ENCODE measurements at regions not wholly inside any gene's neighbourhood (a gene's known extent, or its start where the extent isn't known, plus 50 kb on each side); places are given as distances from the start of the nearest gene placed in this dataset.
A peak's percentile ranks its signal among the peaks of the same experiment; 100 is the strongest.
"Not testable (repeated sequence)": the region's sequence is repeated elsewhere in the genome, so short reads cannot be mapped to it uniquely, and the experiment has no call there.

DNA sequence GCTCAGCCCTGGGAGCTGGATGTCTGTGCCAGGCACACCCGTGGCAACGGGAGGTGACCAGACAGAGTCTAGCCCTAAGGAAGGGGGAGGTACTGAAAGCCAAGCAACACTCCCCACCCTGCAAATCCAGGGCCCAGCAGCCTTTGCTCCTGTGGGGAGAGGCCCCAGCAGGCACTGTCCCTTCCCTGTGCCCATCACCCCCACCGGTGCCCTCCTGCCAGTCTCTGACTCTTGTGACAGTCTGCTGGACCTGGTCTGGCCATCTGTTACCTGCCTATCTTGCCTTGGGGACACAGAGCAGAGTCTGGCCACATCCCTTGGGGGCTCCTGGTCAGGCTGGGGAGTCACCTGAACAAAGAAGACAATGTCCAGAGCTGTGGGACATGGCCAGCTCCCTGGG is 520.2 kb downstream of the TP53TG3F start:
- H3K4me1 ChIP-seq; H3K27me3 ChIP-seq; DNase-seq; H3K9me3 ChIP-seq; H3K4me3 ChIP-seq; H3K27ac ChIP-seq; H3K36me3 ChIP-seq; intact Hi-C loops (cut with DNase I; ENCODE audit: low total_unique reads): not testable (repeated sequence)

DNA sequence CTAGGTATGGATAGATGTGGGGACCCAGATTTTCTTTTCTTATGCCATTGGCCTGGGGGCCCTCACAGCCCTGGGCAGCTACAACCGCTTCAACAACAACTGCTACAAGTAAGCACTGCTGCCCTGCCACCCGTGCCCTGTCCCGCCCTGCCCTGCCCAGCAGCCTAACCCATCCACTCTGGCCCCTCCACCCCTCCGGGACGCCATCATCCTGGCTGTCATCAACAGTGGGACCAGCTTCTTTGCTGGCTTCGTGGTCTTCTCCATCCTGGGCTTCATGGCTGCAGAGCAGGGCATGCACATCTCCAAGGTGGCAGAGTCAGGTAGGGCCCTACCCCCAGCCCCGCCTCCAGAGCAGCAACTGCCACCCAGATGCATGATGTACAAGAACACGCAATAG is 521.3 kb downstream of the TP53TG3F start:
- H3K36me3 ChIP-seq; H3K9me3 ChIP-seq; H3K27ac ChIP-seq; intact Hi-C loops (cut with DNase I; ENCODE audit: low total_unique reads); H3K4me1 ChIP-seq; H3K4me3 ChIP-seq; H3K27me3 ChIP-seq: not testable (repeated sequence)
- DNase-seq, result peak in 1 of 2 donors; percentile 38

DNA sequence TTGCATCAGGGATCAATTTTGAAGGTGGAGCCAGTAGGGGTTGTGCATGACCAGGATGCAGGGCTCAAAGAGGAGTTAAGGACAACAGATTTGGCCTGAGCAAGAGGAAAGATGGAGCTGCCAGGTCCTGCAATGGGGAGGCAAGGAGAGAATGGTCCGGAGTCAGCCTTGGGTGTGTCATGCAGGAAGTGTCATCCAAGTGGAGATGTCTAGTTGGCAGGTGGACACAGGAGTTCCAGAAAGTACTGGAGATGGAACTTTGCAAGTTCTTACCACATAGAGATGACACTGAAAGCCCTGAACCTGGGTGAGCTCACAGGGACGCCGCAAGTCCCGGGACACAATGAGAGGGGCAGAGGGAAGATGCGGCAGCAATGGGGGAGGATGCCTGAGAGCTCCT is 525.0 kb downstream of the TP53TG3F start:
- H3K4me3 ChIP-seq; H3K36me3 ChIP-seq; H3K27me3 ChIP-seq; DNase-seq; H3K27ac ChIP-seq; H3K9me3 ChIP-seq; H3K4me1 ChIP-seq; intact Hi-C loops (cut with DNase I; ENCODE audit: low total_unique reads): not testable (repeated sequence)

DNA sequence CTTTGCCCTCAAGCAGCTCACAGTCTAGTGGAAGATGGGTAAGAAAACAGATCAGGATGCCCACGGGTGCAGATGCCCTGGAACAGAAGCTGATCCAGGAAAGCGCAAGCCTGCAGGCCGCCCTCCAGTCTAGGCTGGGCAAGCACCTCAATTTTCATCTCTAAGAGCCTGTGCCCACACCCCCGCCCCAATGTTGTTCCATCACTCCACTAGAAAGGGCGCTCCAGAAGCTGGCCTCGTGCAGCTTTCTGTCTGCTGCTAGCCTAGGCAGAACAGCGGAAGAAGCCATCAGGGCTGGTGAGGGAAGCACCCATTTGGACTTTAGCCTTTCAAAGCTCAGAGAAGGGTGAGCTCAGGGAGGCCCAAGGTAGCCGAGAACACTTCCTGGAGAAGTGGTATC is 527.1 kb downstream of the TP53TG3F start:
- H3K4me1 ChIP-seq; H3K4me3 ChIP-seq; H3K27ac ChIP-seq; intact Hi-C loops (cut with DNase I; ENCODE audit: low total_unique reads); H3K27me3 ChIP-seq; H3K9me3 ChIP-seq; H3K36me3 ChIP-seq: not testable (repeated sequence)
- peak in 1 of 2 donors; percentile 9 for DNase-seq

DNA sequence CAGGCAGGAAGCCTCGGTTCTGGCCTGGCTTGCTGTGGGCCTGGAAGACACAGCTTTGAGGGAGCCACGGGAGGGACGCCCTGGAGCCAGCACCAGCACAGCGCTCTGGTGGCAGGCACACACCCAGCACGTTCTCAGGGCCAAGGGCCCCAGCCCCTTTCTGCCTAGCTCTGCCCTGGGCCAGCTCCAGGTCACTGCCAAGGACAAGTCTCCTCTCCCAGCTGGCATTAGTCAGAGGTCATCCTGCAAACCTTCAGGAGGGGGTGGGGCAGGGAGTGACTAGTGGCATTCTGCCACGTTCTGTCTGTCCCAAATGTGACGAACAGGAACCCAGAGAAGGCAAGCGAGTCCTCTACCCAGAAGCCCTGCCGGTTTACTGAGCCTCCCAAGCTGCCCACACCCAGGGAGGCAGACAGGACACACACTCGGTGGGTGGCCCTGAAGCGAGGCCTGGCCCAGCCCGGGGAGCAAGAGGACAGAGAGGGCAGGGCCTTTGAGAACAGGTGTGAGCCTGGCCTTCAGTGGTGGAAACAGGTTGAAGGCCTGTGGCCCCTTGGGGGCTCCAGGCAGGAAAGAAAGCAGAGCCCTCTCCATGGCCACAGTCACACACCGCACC is 528.0 kb downstream of the TP53TG3F start:
- H3K27ac ChIP-seq; DNase-seq; H3K4me3 ChIP-seq; H3K27me3 ChIP-seq; H3K9me3 ChIP-seq; intact Hi-C loops (cut with DNase I; ENCODE audit: low total_unique reads); H3K36me3 ChIP-seq; H3K4me1 ChIP-seq: not testable (repeated sequence)

DNA sequence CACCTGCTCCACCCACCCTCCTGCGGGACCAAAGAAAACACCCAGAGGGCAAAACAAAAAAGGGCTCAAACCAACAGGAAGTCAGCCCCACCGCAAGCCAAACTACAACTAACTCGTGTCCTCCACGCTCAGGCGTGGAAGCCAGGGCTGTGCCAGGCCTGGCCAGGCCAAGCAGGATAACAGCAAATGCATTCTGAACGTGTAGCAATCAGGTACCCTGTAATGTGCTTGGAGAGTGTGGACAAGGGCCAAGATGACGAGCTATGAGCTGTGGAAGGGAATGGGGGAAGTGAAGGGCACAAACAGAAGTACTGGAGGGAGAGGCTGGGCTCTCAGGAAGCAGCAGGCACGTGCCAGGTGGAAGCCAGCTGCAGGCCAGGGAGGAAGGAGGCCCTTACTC is 528.6 kb downstream of the TP53TG3F start:
- H3K4me1 ChIP-seq; H3K36me3 ChIP-seq; H3K4me3 ChIP-seq; H3K27me3 ChIP-seq; H3K9me3 ChIP-seq; intact Hi-C loops (cut with DNase I; ENCODE audit: low total_unique reads); DNase-seq; H3K27ac ChIP-seq: not testable (repeated sequence)

DNA sequence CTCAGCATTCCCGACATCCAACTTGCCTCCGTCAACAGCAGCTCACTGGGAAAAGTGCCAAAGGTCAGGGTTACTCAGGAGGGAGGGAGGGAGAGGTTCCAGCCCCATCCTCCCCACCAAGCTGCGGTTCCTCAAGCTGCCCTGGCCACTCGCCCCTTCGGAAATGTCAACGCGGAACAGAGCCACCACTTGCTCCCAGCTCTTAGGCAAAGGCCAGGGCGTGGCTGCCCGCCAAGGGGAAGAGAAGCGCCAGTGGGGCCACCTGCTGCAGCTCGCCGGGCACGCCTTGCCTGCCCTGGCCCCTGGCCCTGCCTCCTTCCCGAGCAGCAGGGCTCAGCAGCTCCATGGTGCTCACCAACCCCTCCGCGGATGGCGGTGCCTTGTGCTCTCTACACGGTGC is 531.1 kb downstream of the TP53TG3F start:
- H3K27ac ChIP-seq; intact Hi-C loops (cut with DNase I; ENCODE audit: low total_unique reads): not testable (repeated sequence)

DNA sequence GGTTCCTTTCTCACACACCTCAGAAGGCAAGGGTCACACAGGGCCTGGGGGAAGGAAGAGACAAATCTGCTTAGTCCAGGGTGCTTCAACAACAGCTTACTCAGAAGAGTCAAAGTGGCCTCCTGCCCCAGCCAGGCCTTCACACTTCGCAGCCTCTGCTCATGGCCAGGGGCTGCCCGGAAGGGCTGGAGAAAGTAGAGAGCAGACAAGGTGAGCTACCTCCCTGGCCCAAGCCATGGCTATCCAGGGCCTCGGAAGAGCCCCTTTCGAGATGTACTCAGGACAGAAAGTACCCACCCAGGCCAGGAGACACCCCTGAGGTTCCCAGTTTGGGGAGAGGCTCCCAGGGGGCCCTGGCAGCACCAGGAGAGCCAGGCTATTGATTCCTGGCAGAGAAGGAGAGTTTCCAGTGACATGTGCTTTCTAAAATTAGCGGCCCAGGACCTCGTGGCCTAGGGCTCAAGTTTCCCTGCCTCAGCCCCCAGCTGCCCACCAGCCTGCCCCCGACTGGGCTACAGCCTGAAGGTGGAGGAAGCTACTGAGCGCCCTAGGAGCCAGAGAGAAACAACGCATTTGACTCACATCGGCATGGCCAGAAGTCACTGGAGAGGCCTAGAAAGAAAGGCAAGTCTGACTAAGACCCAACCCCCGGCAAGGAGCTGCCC is 533.2 kb downstream of the TP53TG3F start:
- H3K4me3 ChIP-seq; H3K9me3 ChIP-seq; H3K36me3 ChIP-seq; H3K4me1 ChIP-seq; H3K27me3 ChIP-seq; intact Hi-C loops (cut with DNase I; ENCODE audit: low total_unique reads); H3K27ac ChIP-seq: not testable (repeated sequence)
- DNase-seq, result peak in 1 of 2 donors; percentile 47

More for the DNA sequence above, 531.1 kb downstream of the TP53TG3F start:
- H3K36me3 ChIP-seq, H3K4me3 ChIP-seq, DNase-seq, H3K27me3 ChIP-seq, H3K9me3 ChIP-seq, H3K4me1 ChIP-seq: not testable (repeated sequence)

DNA sequence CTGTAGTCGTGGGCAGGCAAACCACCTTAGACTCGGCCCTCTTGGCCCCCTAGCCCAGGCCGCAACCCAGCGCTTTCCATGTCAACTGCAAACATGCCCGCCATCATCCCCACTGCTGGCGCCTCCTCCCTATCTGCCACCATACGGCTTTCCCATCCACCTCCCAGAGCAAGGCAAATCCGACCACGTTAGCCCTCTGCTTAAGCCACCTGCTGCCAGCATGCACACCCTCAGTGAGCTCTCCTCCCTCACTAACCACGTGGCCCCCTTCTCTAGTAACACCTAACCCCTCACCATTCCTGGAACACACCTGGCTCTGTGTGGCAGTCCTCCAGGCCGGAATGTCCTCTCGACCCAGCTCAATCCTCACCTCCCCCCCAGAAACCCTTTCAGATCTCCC is 534.8 kb downstream of the TP53TG3F start:
- H3K27me3 ChIP-seq; intact Hi-C loops (cut with DNase I; ENCODE audit: low total_unique reads); H3K36me3 ChIP-seq; H3K27ac ChIP-seq; H3K4me1 ChIP-seq; H3K9me3 ChIP-seq; H3K4me3 ChIP-seq: not testable (repeated sequence)
- DNase-seq, result peak in 1 of 2 donors; percentile 11

DNA sequence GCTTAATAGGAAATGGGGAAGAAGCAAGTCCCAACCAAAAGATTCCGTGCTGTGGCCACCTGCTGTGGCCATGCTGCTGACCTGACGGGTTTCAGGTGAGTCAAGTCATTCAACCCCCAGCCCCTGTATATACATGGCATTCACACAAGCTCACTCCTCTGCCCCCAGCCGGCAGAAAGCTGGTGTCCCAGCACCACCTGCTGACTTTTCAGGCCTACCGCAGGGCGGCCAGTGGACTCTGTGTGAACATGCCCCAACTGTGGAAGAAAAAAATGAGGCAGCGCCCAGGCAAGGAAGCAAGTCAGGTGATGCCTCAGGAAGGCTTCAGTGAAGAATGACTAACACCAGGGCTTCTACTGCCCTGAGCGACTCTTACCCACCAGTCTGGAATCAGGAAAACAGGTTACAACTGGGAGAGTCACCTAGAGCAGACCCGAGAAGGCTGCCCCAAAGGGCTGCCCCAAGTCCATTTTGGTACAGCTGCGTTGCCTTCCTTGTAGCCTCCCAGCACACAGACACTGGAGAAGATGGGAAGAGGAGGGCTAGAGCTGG is 536.5 kb downstream of the TP53TG3F start:
- intact Hi-C loops (cut with DNase I; ENCODE audit: low total_unique reads); H3K9me3 ChIP-seq; H3K4me3 ChIP-seq; H3K27me3 ChIP-seq; H3K4me1 ChIP-seq; H3K36me3 ChIP-seq; H3K27ac ChIP-seq: not testable (repeated sequence)
- DNase-seq, result peak in 1 of 2 donors; percentile 17

DNA sequence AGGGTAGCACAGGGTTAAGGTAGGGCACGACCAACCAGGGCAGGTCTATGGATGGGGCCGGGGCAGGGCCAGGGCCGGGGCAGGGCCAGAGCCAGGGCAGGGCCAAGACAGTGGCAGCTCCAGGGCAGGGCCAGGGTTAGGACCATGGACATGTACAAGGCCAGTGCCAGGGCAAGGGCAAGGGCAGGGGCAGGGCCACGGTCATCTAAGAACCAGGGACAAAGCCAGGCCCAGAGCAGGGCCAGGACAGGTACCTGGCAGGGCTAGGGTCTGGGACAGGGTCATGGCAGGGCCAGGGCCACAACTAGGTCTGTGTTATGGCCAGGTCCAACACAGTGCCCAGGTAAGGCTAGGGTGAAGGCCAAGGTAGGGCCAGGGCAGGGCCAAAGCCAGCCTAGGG is 541.8 kb downstream of the TP53TG3F start:
- H3K36me3 ChIP-seq; H3K4me1 ChIP-seq; intact Hi-C loops (cut with DNase I; ENCODE audit: low total_unique reads); H3K4me3 ChIP-seq; H3K27ac ChIP-seq; H3K27me3 ChIP-seq; H3K9me3 ChIP-seq; DNase-seq: not testable (repeated sequence)

DNA sequence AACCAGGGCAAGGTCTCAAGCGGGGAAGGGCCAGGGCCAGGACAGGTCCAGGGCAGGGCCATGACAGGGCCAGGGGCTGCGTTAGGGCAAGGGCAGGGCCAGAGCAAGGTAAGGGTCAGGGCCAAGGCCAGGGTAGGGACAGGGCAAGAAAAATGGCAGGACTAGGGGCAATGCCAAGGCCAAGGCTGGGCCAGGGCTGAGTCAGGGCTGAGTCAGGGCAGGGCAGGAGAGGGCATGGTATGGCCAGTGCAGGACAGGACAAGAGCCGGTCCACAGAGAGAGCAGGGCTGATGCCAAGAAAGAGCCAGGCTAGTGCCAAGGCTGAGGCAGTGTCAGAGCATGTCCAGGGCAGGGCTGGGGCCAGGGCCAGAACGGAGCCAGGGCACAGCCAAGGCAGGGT is 542.5 kb downstream of the TP53TG3F start:
- H3K4me3 ChIP-seq; H3K27me3 ChIP-seq; H3K9me3 ChIP-seq; intact Hi-C loops (cut with DNase I; ENCODE audit: low total_unique reads); H3K36me3 ChIP-seq; DNase-seq; H3K4me1 ChIP-seq; H3K27ac ChIP-seq: not testable (repeated sequence)

DNA sequence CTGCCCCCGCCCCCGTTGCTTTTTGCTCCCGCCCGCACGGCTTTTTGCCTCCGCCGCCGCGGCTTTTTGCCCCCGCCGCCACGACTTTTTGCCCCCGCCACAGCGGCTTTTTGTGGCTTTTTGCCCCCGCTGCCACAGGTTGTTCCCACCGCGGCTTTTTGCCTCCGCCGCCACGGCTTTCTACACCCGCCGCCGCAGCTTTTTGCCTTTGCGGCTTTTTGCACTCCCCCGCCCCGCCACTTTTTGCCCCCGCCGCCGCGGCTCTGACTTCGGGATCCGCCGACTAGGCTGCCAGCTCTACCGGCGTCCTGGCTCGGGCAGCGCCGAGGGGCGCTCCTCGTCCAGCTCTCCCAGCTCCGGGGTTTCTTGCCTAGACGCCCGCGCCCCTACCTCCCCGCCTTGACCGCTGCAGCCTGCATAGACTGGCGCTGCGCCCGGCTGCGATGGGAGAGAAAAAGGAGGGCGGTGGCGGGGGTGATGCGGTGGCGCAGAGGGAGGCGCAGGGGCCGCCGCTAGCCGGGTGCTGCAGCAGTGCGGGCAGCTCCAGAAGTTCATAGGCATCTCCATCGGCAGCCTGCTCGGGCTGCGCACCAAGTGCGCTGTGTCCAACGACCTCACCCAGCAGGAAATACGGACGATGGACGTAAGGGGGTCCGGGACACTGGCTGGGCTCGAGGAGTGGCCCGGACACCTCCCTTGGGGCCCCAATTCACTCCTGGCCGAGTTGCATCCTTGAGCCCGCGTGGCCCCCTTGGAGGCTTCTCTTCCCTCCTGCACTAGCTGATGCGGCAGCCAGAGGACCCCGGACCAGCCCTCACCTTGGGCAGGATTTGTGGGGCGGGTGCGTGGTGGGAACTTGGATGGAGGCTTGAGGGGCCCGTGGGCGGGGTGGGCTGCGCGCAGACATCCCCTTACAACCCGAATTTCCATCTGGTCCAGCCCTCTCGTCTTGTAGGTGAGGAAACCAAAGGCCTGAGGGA is 555.7 kb downstream of the TP53TG3F start:
- H3K4me3 ChIP-seq; H3K36me3 ChIP-seq; H3K4me1 ChIP-seq; DNase-seq; H3K27ac ChIP-seq; intact Hi-C loops (cut with DNase I; ENCODE audit: low total_unique reads): not testable (repeated sequence)
- H3K27me3 ChIP-seq, result peaks cover 0 to 12% of the 10 kb centered on the region in 2 donors
- peaks cover 0 to 13% (median 6%) of the 10 kb centered on the region in 3 donors for H3K9me3 ChIP-seq

DNA sequence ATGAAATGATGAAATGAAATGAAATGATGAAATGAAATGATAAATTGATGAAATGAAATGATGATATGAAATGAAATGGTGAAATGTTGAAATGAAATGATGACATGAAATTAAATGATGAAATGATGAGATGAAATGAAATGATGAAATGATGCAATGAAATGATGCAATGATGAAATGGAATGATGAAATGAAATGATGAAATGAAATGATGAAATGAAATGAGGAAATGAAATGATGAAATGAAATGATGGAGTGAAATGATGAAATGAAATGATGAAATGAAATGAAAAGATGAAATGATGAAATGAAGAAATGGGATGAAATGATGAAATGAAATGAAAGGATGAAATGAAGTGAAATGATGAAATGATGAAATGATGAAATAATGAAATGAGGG is 558.9 kb downstream of the TP53TG3F start:
- H3K27ac ChIP-seq; H3K4me3 ChIP-seq; intact Hi-C loops (cut with DNase I; ENCODE audit: low total_unique reads); DNase-seq; H3K4me1 ChIP-seq; H3K36me3 ChIP-seq: not testable (repeated sequence)
- Histone ChIP-seq H3K9me3 (peaks cover 0 to 13% (median 6%) of the 10 kb centered on the region in 3 donors), H3K27me3 (peaks cover 0 to 12% of the 10 kb centered on the region in 2 donors)

Measured in tibial artery (tissue), 4 donors.